ENCODE measurements at regions not wholly inside any gene's neighbourhood (a gene's known extent, or its start where the extent isn't known, plus 50 kb on each side); places are given as distances from the start of the nearest gene placed in this dataset.

GRCh38 chr6:21294144-21294543 lies 299.4 kb upstream of the SOX4 start:
- TF ChIP-seq SIN3A (IDR thresholded peaks at IDR 0.05; ENCODE audit: borderline replicate concordance, insufficient read depth, low read depth, low read length) (no peak), CTCF (IDR thresholded peaks at IDR 0.05) (no peak)
